ENCODE measurements at regions not wholly inside any gene's neighbourhood (a gene's known extent, or its start where the extent isn't known, plus 50 kb on each side); places are given as distances from the start of the nearest gene placed in this dataset.

GRCh38 chr5:57690724-57691123 lies 208.1 kb upstream of the ACTBL2 start:
- no peak overlapping the region for H3K27ac ChIP-seq
- TF ChIP-seq, protein P1, sequence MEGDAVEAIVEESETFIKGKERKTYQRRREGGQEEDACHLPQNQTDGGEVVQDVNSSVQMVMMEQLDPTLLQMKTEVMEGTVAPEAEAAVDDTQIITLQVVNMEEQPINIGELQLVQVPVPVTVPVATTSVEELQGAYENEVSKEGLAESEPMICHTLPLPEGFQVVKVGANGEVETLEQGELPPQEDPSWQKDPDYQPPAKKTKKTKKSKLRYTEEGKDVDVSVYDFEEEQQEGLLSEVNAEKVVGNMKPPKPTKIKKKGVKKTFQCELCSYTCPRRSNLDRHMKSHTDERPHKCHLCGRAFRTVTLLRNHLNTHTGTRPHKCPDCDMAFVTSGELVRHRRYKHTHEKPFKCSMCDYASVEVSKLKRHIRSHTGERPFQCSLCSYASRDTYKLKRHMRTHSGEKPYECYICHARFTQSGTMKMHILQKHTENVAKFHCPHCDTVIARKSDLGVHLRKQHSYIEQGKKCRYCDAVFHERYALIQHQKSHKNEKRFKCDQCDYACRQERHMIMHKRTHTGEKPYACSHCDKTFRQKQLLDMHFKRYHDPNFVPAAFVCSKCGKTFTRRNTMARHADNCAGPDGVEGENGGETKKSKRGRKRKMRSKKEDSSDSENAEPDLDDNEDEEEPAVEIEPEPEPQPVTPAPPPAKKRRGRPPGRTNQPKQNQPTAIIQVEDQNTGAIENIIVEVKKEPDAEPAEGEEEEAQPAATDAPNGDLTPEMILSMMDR (conservative IDR thresholded peaks at IDR 0.05): no peak

GRCh38 chr5:57687596-57687995 lies 205.0 kb upstream of the ACTBL2 start:
- TF ChIP-seq, protein P1 (conservative IDR thresholded peaks at IDR 0.05): no peak
- H3K27ac ChIP-seq: no peak overlapping the region

DNA sequence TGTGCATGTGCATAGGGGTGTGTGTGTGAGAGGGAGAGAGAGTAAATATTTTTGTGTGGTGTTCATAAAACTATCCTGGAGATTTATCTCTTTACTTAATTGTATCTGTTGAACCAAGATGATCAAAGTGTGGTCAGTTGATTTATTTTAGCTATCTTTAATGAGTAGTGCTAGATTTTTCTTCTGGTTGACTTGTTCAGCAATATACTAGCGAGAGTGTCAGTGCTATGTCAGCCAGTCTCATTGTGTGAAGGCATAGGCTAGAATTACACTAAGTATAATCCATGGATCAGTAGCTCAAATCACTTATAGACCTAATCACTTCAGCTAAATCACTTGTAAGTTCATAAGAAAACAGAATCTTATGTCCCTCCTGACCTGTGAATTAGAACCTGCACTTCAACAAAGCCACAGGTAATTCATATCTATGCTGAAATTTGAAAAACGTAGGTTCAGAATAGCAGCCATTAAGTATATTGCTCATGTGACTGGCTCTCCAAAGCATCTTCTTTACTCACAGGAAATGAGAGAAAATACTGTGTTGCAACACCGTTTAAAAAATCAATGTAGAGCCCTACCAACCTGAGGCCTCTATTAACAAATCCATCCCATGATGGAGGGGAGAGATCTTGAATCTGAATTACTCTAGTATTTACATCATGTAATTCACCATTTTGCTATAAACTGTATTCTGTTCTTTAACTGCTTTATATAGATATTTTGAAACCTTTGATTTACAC lies 203.1 kb upstream of the ACTBL2 start:
- TF ChIP-seq, protein P1 (conservative IDR thresholded peaks at IDR 0.05): no peak
- no peak overlapping the region for H3K27ac ChIP-seq

DNA sequence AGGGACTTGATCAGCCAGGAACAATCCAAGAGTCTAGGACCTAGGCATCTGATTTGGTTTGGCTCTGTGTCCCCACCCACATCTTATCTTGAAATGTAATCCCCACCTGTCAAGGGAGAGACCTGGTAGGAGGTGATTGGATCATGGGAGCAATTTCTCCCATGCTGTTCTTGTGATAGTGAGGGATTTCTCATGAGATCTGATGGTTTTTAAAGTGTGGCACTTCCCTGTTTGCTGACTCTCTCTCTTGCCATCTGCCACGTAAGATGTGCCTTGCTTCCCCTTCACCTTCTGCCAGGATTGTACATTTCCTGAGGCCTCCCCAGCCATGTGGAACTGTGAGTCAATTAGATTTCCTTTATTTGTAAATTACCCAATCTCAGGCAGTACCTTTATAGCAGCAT lies 201.7 kb upstream of the ACTBL2 start:
- TF ChIP-seq, protein P1 (conservative IDR thresholded peaks at IDR 0.05): no peak
- no peak overlapping the region for H3K27ac ChIP-seq

GRCh38 chr5:57683036-57683630 lies 200.5 kb upstream of the ACTBL2 start:
- H3K27ac ChIP-seq: no peak overlapping the region
- TF ChIP-seq, protein P1 (conservative IDR thresholded peaks at IDR 0.05): no peak

GRCh38 chr5:57681942-57682341 lies 199.3 kb upstream of the ACTBL2 start:
- TF ChIP-seq, protein P1 (conservative IDR thresholded peaks at IDR 0.05): no peak
- H3K27ac ChIP-seq: no peak overlapping the region

DNA sequence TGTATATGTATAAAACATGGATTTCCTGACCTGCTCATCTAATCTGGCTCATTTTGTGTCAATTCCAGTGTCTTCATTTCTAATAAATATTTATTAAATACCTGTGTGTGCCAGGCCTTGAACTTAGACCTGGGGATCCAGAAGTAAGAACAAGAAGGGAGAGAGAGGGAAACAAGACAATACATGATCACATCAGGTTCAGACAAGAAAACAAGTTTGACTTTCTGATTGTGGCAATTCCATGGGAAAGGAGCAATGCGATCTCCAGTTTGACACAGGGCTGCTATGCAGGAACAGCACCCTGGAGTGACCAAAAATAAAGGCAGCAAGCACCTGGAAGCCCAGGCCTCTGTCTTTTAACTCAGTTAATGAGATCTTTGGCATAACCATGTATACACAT lies 198.1 kb upstream of the ACTBL2 start:
- TF ChIP-seq, protein P1 (conservative IDR thresholded peaks at IDR 0.05): no peak
- H3K27ac ChIP-seq: no peak overlapping the region
